ENCODE measurements at regions not wholly inside any gene's neighbourhood (a gene's known extent, or its start where the extent isn't known, plus 50 kb on each side); places are given as distances from the start of the nearest gene placed in this dataset.
A peak's percentile ranks its signal among the peaks of the same experiment; 100 is the strongest.

GRCh38 chr14:71327691-71328090, 420.4 kb downstream of the PCNX1 start:
- TF ChIP-seq CTCF (conservative IDR thresholded peaks at IDR 0.05; ENCODE audit: control insufficient read depth, insufficient read depth, low read depth, low read length) = no peak
- H3K4me3 ChIP-seq (ENCODE audit: control insufficient read depth, low read depth, low read length) = no peak overlapping the region
- no peak for DNase-seq (ENCODE audit: low read depth)

GRCh38 chr14:71328183-71328582, 420.9 kb downstream of the PCNX1 start:
- no peak overlapping the region for H3K4me3 ChIP-seq (ENCODE audit: control insufficient read depth, low read depth, low read length)
- DNase-seq (ENCODE audit: low read depth) = no peak
- TF ChIP-seq CTCF (conservative IDR thresholded peaks at IDR 0.05; ENCODE audit: control insufficient read depth, insufficient read depth, low read depth, low read length) = no peak

DNA sequence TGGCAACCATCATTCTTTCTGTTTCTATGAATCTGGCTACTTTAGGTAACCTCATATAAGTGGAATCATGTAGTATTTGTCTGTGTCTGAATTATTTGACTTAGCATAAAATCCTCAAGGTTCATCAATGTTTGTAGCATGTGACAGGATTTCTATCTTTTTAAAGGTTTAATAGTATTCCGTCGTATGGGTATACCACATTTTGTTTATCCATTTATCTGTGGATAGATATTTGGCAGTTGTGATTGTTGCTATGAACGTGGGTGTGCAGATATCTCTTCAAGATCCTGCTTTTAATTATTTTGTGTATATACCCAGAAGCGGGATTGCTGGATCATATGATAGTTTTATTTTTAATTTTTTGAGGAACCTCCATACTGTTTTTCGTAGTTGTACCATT, 421.7 kb downstream of the PCNX1 start:
- no peak for TF ChIP-seq CTCF (conservative IDR thresholded peaks at IDR 0.05; ENCODE audit: control insufficient read depth, insufficient read depth, low read depth, low read length)
- no peak for DNase-seq (ENCODE audit: low read depth)

GRCh38 chr14:71331403-71331802, 424.1 kb downstream of the PCNX1 start:
- TF ChIP-seq CTCF (conservative IDR thresholded peaks at IDR 0.05; ENCODE audit: control insufficient read depth, insufficient read depth, low read depth, low read length) = no peak
- DNase-seq (ENCODE audit: low read depth) = peak; percentile 19
- no peak overlapping the region for H3K4me3 ChIP-seq (ENCODE audit: control insufficient read depth, low read depth, low read length)

More for the DNA sequence above, 421.7 kb downstream of the PCNX1 start:
- H3K4me3 ChIP-seq (ENCODE audit: control insufficient read depth, low read depth, low read length) = no peak overlapping the region

GRCh38 chr14:71332476-71332875, 425.2 kb downstream of the PCNX1 start:
- DNase-seq (ENCODE audit: low read depth) = no peak
- no peak for TF ChIP-seq CTCF (conservative IDR thresholded peaks at IDR 0.05; ENCODE audit: control insufficient read depth, insufficient read depth, low read depth, low read length)
- H3K4me3 ChIP-seq (ENCODE audit: control insufficient read depth, low read depth, low read length) = no peak overlapping the region

DNA sequence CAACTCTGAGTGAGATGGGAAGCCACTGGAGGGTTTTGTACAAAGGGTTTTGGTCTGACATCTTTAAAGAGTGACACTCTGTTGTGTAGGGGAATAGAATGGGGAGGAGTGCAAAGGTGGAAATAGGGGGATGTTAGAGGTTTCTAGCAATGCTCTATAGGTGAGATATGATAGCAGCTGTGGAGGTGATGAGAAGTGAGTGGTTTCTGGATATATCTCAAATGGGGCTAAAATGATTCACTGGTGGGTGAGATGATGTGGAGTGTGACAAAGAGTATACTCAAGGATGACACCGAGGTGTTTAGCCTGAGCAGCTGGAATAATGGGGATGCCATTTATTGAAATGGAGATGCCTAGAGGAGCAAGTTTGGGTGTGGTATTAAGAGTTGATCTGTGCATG, 426.4 kb downstream of the PCNX1 start:
- no peak for DNase-seq (ENCODE audit: low read depth)
- H3K4me3 ChIP-seq (ENCODE audit: control insufficient read depth, low read depth, low read length) = no peak overlapping the region
- no peak for TF ChIP-seq CTCF (conservative IDR thresholded peaks at IDR 0.05; ENCODE audit: control insufficient read depth, insufficient read depth, low read depth, low read length)

All from fibroblast of mammary gland (primary cell).